Epithelial cell of proximal tubule (primary cell): ENCODE measurements at regions not wholly inside any gene's neighbourhood (a gene's known extent, or its start where the extent isn't known, plus 50 kb on each side); places are given as distances from the start of the nearest gene placed in this dataset.

Source experiments
- DNase-seq: peaks from one replicate; pipeline ENCODE4 v3.0.0-alpha.2; 2011; ENCODE audit warnings: low read depth
- H3K4me3 ChIP-seq: 2 replicates; pipeline ENCODE4 v1.5.1; 2011; ENCODE audit warnings: low read depth, mild to moderate bottlenecking, low read length
- CTCF ChIP-seq: conservative IDR thresholded peaks from 2 replicates; pipeline ENCODE4 v1.5.1; 2012; ENCODE audit warnings: low read depth, mild to moderate bottlenecking, low read length

- no peak for DNase-seq
- no peak for TF ChIP-seq CTCF
- no peak overlapping the region for H3K4me3 ChIP-seq
Measured at GRCh38 chr3:89787979-89788378, 680.6 kb downstream of the EPHA3 start.

GRCh38 chr3:89795506-89795905 is 688.1 kb downstream of the EPHA3 start:
- no peak overlapping the region for H3K4me3 ChIP-seq
- TF ChIP-seq CTCF, result no peak
- no peak for DNase-seq

GRCh38 chr3:89802881-89803280 is 695.5 kb downstream of the EPHA3 start:
- no peak for DNase-seq
- TF ChIP-seq CTCF, result no peak
- no peak overlapping the region for H3K4me3 ChIP-seq

GRCh38 chr3:89803711-89804110 is 696.3 kb downstream of the EPHA3 start:
- TF ChIP-seq CTCF, result no peak

GRCh38 chr3:89806166-89806565 is 698.7 kb downstream of the EPHA3 start:
- no peak for TF ChIP-seq CTCF
- DNase-seq, result no peak
- H3K4me3 ChIP-seq, result no peak overlapping the region

More at GRCh38 chr3:89803711-89804110, 696.3 kb downstream of the EPHA3 start:
- no peak for DNase-seq
- H3K4me3 ChIP-seq, result no peak overlapping the region

- no peak for DNase-seq
- no peak for TF ChIP-seq CTCF
- H3K4me3 ChIP-seq, result no peak overlapping the region
Measured at GRCh38 chr3:89808680-89809197, 701.3 kb downstream of the EPHA3 start.

- no peak overlapping the region for H3K4me3 ChIP-seq
- TF ChIP-seq CTCF, result no peak
- no peak for DNase-seq
Measured at GRCh38 chr3:89813500-89813899, 706.1 kb downstream of the EPHA3 start.
